Keratinocyte (primary cell): ENCODE measurements at regions not wholly inside any gene's neighbourhood (a gene's known extent, or its start where the extent isn't known, plus 50 kb on each side); places are given as distances from the start of the nearest gene placed in this dataset.

ENCODE experiments used
- DNase-seq: peaks from one replicate; pipeline ENCODE4 v3.0.0-alpha.2; 2011; ENCODE audit warnings: low read depth, missing footprints, low spot score
- FAIRE-seq: peaks from 2 replicates; lab custom pipeline; 2011; peaks lifted over from hg19 to GRCh38; lab: Jason Lieb, UNC
- H2AFZ ChIP-seq: 2 replicates; pipeline ENCODE4 v1.6.0; 2012; ENCODE audit warnings: low read length, control low read depth, inconsistent platforms; ENCODE audit not compliant: control insufficient read depth
- H3K27ac ChIP-seq: 2 replicates; pipeline ENCODE4 v1.5.1; 2011; ENCODE audit warnings: low read length; ENCODE audit not compliant: control insufficient read depth, insufficient read depth
- H3K27me3 ChIP-seq: 3 replicates; pipeline ENCODE4 v1.6.0; 2011; ENCODE audit warnings: low read length; ENCODE audit not compliant: control insufficient read depth, insufficient read depth; ENCODE audit errors: extremely low read depth
- H3K36me3 ChIP-seq, 2 experiments: 2 replicates in 1 of 2; 3 replicates in 1 of 2; pipeline ENCODE4 v1.5.1; 2011; ENCODE audit warnings: low read length in 2 of 2, mild to moderate bottlenecking in 1 of 2; ENCODE audit not compliant: control insufficient read depth in 2 of 2, insufficient read depth in 2 of 2; ENCODE audit errors: extremely low read depth in 1 of 2
- H3K4me1 ChIP-seq: 3 replicates; pipeline ENCODE4 v1.5.1; 2011; ENCODE audit warnings: low read length; ENCODE audit not compliant: control insufficient read depth, insufficient read depth; ENCODE audit errors: extremely low read depth
- H3K4me2 ChIP-seq: 3 replicates; pipeline ENCODE4 v1.6.0; 2011; ENCODE audit warnings: low read depth, low read length; ENCODE audit not compliant: control insufficient read depth, insufficient read depth; ENCODE audit errors: extremely low read depth
- H3K4me3 ChIP-seq, 3 experiments: fragments of 200-600 bp in 1 of 3; sonication (generic) in 1 of 3; 2 replicates in 2 of 3; 3 replicates in 1 of 3; pipeline ENCODE4 v1.5.1; 2011 to 2016; ENCODE audit warnings: low read length in 3 of 3, mild to moderate bottlenecking in 3 of 3, control low read depth in 2 of 3, inconsistent platforms in 1 of 3, low read depth in 1 of 3, mixed read lengths in 1 of 3, mixed run types in 1 of 3, moderate library complexity in 1 of 3; ENCODE audit not compliant: control insufficient read depth in 2 of 3, insufficient read depth in 2 of 3; ENCODE audit errors: extremely low read depth in 1 of 3
- H3K79me2 ChIP-seq: 2 replicates; pipeline ENCODE4 v1.6.0; 2012; ENCODE audit warnings: low read length; ENCODE audit not compliant: control insufficient read depth, insufficient read depth
- H3K9ac ChIP-seq: 3 replicates; pipeline ENCODE4 v1.6.0; 2011; ENCODE audit warnings: low read length; ENCODE audit not compliant: control insufficient read depth, insufficient read depth; ENCODE audit errors: extremely low read depth
- H3K9me1 ChIP-seq: 3 replicates; pipeline ENCODE4 v1.6.0; 2011; ENCODE audit warnings: low read length; ENCODE audit not compliant: control insufficient read depth, insufficient read depth; ENCODE audit errors: extremely low read depth
- H3K9me3 ChIP-seq: 2 replicates; pipeline ENCODE4 v1.5.1; 2012; ENCODE audit warnings: low read depth, low read length; ENCODE audit not compliant: control insufficient read depth
- H4K20me1 ChIP-seq: 3 replicates; pipeline ENCODE4 v1.6.0; 2011; ENCODE audit warnings: low read length; ENCODE audit not compliant: control insufficient read depth, insufficient read depth; ENCODE audit errors: extremely low read depth
- CTCF ChIP-seq, 3 experiments: IDR thresholded peaks in 1 of 3; conservative IDR thresholded peaks in 1 of 3; optimal IDR thresholded peaks in 1 of 3; 2 replicates in 2 of 3; 3 replicates in 1 of 3; pipeline versions ENCODE3 to v1.5.1; 2011; ENCODE audit warnings: low read length in 3 of 3, mild to moderate bottlenecking in 3 of 3, moderate library complexity in 2 of 3, control low read depth in 1 of 3, inconsistent platforms in 1 of 3; ENCODE audit not compliant: insufficient read depth in 2 of 3; ENCODE audit errors: extremely low read depth in 1 of 3
- EZH2 ChIP-seq: IDR thresholded peaks from one replicate; pipeline ENCODE4 v1.6.1; 2012; ENCODE audit warnings: inconsistent platforms, mild to moderate bottlenecking, low read length, moderate library complexity
- dilution Hi-C: fragments of 300-500 bp; cut with MboI; formaldehyde crosslinking; loops from one replicate; pipeline ENCODE4 v1.7.0; 2020; ENCODE audit warnings: low sequenced_read_pairs; ENCODE audit not compliant: extremely low pct_ligation_motif_present

GRCh38 chr7:46687203-46687602, 766.1 kb upstream of the IGFBP3 start:
- no peaks in the 10 kb centered on the region for H4K20me1 ChIP-seq
- H3K9me1 ChIP-seq = no peaks in the 10 kb centered on the region
- FAIRE-seq = no peak
- H3K4me2 ChIP-seq = no peak overlapping the region
- DNase-seq = no peak
- no peaks in the 10 kb centered on the region for H3K27me3 ChIP-seq
- H3K9me3 ChIP-seq = no peaks in the 10 kb centered on the region
- H3K79me2 ChIP-seq = no peaks in the 10 kb centered on the region
- no peaks in the 10 kb centered on the region for H3K36me3 ChIP-seq
- H3K4me3 ChIP-seq = no peak overlapping the region
- H3K27ac ChIP-seq = no peak overlapping the region
- TF ChIP-seq CTCF (optimal IDR thresholded peaks at IDR 0.05 in 1 of 3, IDR thresholded peaks at IDR 0.05 in 1 of 3, conservative IDR thresholded peaks at IDR 0.05 in 1 of 3; ENCODE audit: extremely low read depth in 1 of 3, insufficient read depth in 2 of 3, low read length in 3 of 3) (no peak), EZH2 (no peak)
- no peaks in the 10 kb centered on the region for H3K4me1 ChIP-seq
- H3K9ac ChIP-seq = no peak overlapping the region
- dilution Hi-C loops = no loop called here
- H2AFZ ChIP-seq = no peak overlapping the region

- H3K9me1 ChIP-seq = no peaks in the 10 kb centered on the region
- no peaks in the 10 kb centered on the region for H3K79me2 ChIP-seq
- no peaks in the 10 kb centered on the region for H3K9me3 ChIP-seq
- H2AFZ ChIP-seq = no peak overlapping the region
- H3K4me1 ChIP-seq = no peaks in the 10 kb centered on the region
- H3K27ac ChIP-seq = no peak overlapping the region
- no peak overlapping the region for H3K4me3 ChIP-seq
- DNase-seq (no peak), FAIRE-seq (peak; percentile 5)
- no peaks in the 10 kb centered on the region for H4K20me1 ChIP-seq
- no peak overlapping the region for H3K9ac ChIP-seq
- H3K36me3 ChIP-seq = no peaks in the 10 kb centered on the region
- no peak overlapping the region for H3K4me2 ChIP-seq
- dilution Hi-C loops = no loop called here
- H3K27me3 ChIP-seq = no peaks in the 10 kb centered on the region
- TF ChIP-seq EZH2 (no peak), CTCF (optimal IDR thresholded peaks at IDR 0.05 in 1 of 3, IDR thresholded peaks at IDR 0.05 in 1 of 3, conservative IDR thresholded peaks at IDR 0.05 in 1 of 3; ENCODE audit: extremely low read depth in 1 of 3, insufficient read depth in 2 of 3, low read length in 3 of 3) (peak in 1 of 3 experiments; percentile 39)
These were observed 764.0 kb upstream of the IGFBP3 start for GRCh38 chr7:46685051-46685450.
